Large intestine (tissue), 3 donors: ENCODE measurements at regions not wholly inside any gene's neighbourhood (a gene's known extent, or its start where the extent isn't known, plus 50 kb on each side); places are given as distances from the start of the nearest gene placed in this dataset.

Source experiments
- DNase-seq, 2 donors: peaks; one replicate each; pipeline versions ENCODE4 v3.0.0 to v3.0.0-alpha.2; 2013
- H3K27ac ChIP-seq: one replicate; pipeline ENCODE4 v1.5.1; 2013; ENCODE audit warnings: low read length
- H3K27me3 ChIP-seq: 2 replicates; pipeline ENCODE4 v1.6.1; 2013; ENCODE audit warnings: low read length; ENCODE audit not compliant: control insufficient read depth, insufficient read depth
- H3K36me3 ChIP-seq: 2 replicates; pipeline ENCODE4 v1.6.1; 2013; ENCODE audit warnings: low read length; ENCODE audit not compliant: control insufficient read depth, insufficient read depth
- H3K4me1 ChIP-seq: one replicate; pipeline ENCODE4 v1.6.1; 2013; ENCODE audit warnings: low read length; ENCODE audit not compliant: control insufficient read depth, insufficient read depth
- H3K4me3 ChIP-seq: one replicate; pipeline ENCODE4 v1.5.1; 2013; ENCODE audit warnings: low read length
- H3K9me3 ChIP-seq: one replicate; pipeline ENCODE4 v1.6.1; 2013; ENCODE audit warnings: mild to moderate bottlenecking, low read depth, low read length, moderate library complexity; ENCODE audit not compliant: control insufficient read depth
- WGBS: methylation state at CpG from one replicate; pipeline ENCODE4 v1.1.5; 2013; ENCODE audit warnings: low lambda C conversion rate; ENCODE audit not compliant: insufficient coverage; 5-methylcytosine and 5-hydroxymethylcytosine counted together

- 100% methylated on average over 1 of the region's 1 CpG for WGBS
- H3K27ac ChIP-seq, result no peak overlapping the region
- no peaks in the 10 kb centered on the region for H3K36me3 ChIP-seq
- no peak for DNase-seq
- H3K27me3 ChIP-seq, result peaks cover 5% of the 10 kb centered on the region
- no peak overlapping the region for H3K4me3 ChIP-seq
- peaks cover 6% of the 10 kb centered on the region for H3K9me3 ChIP-seq
- no peaks in the 10 kb centered on the region for H3K4me1 ChIP-seq
These were observed 64.5 kb downstream of the COPS8 start for GRCh38 chr2:237150186-237150585.

- no peak for DNase-seq
- no CpG with 5 or more reads among the region's 6 CpGs for WGBS
- peaks cover 9% of the 10 kb centered on the region for H3K27me3 ChIP-seq
- no peaks in the 10 kb centered on the region for H3K4me1 ChIP-seq
- H3K36me3 ChIP-seq, result no peaks in the 10 kb centered on the region
- peaks cover 6% of the 10 kb centered on the region for H3K9me3 ChIP-seq
- no peak overlapping the region for H3K27ac ChIP-seq
- H3K4me3 ChIP-seq, result no peak overlapping the region
These were observed 65.2 kb downstream of the COPS8 start for GRCh38 chr2:237150831-237151375.

- Histone ChIP-seq H3K27ac (no peak overlapping the region), H3K9me3 (peaks cover 2% of the 10 kb centered on the region), H3K4me1 (no peaks in the 10 kb centered on the region), H3K27me3 (peaks cover 17% of the 10 kb centered on the region), H3K36me3 (no peaks in the 10 kb centered on the region), H3K4me3 (no peak overlapping the region)
- no peak for DNase-seq
- WGBS, result 30% methylated on average over 2 of the region's 9 CpGs
These were observed 66.7 kb downstream of the COPS8 start for GRCh38 chr2:237152361-237152760.

DNA sequence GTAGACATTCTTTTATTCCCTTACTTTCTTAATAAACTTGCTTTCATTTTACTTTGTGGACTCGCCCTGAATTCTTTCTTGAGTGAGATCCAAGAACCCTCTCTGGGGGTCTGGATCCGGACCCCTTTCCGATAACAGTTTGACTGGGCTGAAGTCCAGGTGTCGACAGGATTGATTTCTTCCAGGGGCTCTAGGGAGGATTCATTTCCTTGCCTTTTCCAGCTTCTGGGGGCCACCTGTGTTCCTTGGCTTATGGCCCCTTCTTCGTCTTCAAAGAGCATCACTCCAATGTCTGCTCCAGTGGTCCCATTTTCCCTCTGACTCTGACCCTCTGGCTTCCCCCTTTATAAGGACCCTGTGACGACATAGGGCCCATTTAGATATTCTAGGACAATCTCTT, 67.5 kb downstream of the COPS8 start:
- H3K36me3 ChIP-seq, result no peaks in the 10 kb centered on the region
- DNase-seq, result no peak
- no peaks in the 10 kb centered on the region for H3K4me1 ChIP-seq
- peaks cover 18% of the 10 kb centered on the region for H3K27me3 ChIP-seq
- H3K27ac ChIP-seq, result no peak overlapping the region
- no peak overlapping the region for H3K4me3 ChIP-seq
- no CpG with 5 or more reads among the region's 6 CpGs for WGBS
- no peaks in the 10 kb centered on the region for H3K9me3 ChIP-seq

DNA sequence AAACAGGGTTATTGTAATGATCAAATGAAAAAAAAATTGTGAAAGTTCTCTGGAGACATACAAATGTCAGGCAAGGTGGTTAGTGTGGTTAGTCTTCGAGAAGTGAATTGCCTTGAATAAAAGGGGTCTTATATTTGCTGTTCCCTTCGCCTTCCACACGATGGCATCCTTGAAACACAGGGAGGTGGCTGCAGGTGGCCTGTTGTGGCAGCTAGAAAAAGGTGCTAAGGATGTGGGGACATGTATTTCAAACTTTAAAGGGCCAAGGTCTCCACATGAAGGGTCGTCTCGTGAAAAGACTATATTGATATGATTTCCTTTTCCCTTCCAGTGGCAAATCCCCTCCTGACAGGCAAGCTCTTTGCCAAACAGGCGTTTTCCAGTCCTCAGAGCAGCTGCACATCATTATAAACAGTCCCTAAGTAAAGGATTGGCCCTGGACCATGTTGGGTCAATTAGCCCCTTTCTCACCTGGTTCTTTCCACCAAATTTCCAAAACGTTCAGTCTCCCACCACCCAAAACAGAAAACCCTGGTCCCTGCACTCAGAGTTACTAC, 68.5 kb downstream of the COPS8 start:
- Histone ChIP-seq H3K36me3 (no peaks in the 10 kb centered on the region), H3K27me3 (peaks cover 18% of the 10 kb centered on the region), H3K9me3 (no peaks in the 10 kb centered on the region), H3K4me3 (no peak overlapping the region), H3K27ac (no peak overlapping the region), H3K4me1 (no peaks in the 10 kb centered on the region)
- WGBS, result 15% methylated on average over 2 of the region's 7 CpGs
- peak; percentile 31 to 34 for DNase-seq

GRCh38 chr2:237154884-237155851, 69.5 kb downstream of the COPS8 start:
- Histone ChIP-seq H3K4me3 (no peak overlapping the region), H3K9me3 (no peaks in the 10 kb centered on the region), H3K27me3 (peaks cover 18% of the 10 kb centered on the region), H3K27ac (no peak overlapping the region), H3K4me1 (no peaks in the 10 kb centered on the region), H3K36me3 (no peaks in the 10 kb centered on the region)
- no peak for DNase-seq
- WGBS, result 93% methylated on average over 3 of the region's 11 CpGs

DNA sequence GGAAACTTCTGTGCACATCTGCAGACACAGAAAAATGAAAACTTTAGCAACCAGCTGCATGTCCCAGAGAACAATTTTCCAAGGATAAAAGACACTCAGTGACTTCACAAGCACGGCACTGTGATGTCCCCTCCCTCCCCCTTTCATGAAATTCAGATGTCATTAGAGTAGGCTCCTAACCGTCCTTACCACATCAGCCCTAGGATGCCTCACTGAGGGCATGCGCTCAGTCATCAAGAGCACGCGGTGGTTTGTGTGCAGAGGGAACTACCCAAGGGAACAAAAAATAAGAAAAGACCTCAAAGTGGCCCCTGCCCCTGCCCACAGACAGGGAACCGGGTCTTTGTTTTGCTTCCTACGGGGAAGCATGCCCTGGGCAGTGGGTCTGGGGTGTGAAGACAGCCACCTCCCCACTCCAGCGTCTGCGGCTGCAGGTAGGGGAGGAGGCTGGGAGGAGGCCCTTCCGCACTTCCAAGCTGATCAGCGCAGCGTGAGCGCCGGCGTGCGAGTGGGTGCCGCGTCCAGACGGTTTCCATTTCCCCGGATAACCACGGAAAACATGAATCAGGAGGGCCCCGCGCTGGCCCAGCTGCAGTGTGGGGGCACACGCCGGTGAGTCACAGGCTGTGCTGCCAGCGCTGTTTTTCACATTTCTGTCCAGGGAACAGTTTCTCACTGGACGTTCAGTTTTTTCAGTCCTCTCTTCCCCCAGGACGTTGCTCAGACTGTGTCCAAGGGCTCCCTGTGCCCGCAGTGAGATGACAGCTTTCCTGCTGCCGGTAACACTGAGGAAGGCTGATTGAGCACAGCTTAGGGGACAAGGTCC, 70.6 kb downstream of the COPS8 start:
- Histone ChIP-seq H3K27ac (no peak overlapping the region), H3K27me3 (peaks cover 18% of the 10 kb centered on the region), H3K4me3 (no peak overlapping the region), H3K36me3 (no peaks in the 10 kb centered on the region), H3K9me3 (no peaks in the 10 kb centered on the region), H3K4me1 (no peaks in the 10 kb centered on the region)
- WGBS, result 60% methylated on average over 1 of the region's 30 CpGs
- no peak for DNase-seq

GRCh38 chr2:237156857-237157779, 71.4 kb downstream of the COPS8 start:
- Histone ChIP-seq H3K4me3 (no peak overlapping the region), H3K36me3 (no peaks in the 10 kb centered on the region)
- DNase-seq, result no peak

DNA sequence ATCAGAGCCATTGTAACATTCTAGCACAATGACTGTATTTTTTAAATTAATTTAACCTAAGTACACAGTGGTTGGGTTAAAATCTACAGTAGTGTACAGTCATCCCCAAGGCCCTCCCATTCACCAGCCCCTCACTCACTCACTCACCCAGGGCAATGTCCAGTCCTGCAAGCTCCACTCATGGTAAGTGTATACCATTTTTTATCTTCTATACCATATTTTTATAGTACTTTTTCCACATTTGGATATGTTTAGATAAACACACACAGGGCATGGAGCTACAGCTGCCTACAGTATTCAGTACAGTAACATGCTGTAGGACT, 72.1 kb downstream of the COPS8 start:
- Histone ChIP-seq H3K4me3 (no peak overlapping the region), H3K27me3 (peaks cover 16% of the 10 kb centered on the region), H3K4me1 (no peaks in the 10 kb centered on the region), H3K27ac (no peak overlapping the region), H3K9me3 (no peaks in the 10 kb centered on the region), H3K36me3 (no peaks in the 10 kb centered on the region)
- DNase-seq, result no peak

More at GRCh38 chr2:237156857-237157779, 71.4 kb downstream of the COPS8 start:
- Histone ChIP-seq H3K27me3 (peaks cover 18% of the 10 kb centered on the region), H3K27ac (no peak overlapping the region), H3K9me3 (no peaks in the 10 kb centered on the region), H3K4me1 (no peaks in the 10 kb centered on the region)
- WGBS, result no CpG with 5 or more reads among the region's 34 CpGs
